GM23338 (cell line): ENCODE measurements at regions not wholly inside any gene's neighbourhood (a gene's known extent, or its start where the extent isn't known, plus 50 kb on each side); places are given as distances from the start of the nearest gene placed in this dataset.
A peak's percentile ranks its signal among the peaks of the same experiment; 100 is the strongest.

Experiments used
- ATAC-seq: fragments of 200-7000 bp; cut with Tn5 transposase; 3 replicates; pipeline ENCODE4 v1.9.1; 2020
- DNase-seq: peaks from one replicate; pipeline ENCODE4 v3.0.0-alpha.2; 2015; ENCODE audit warnings: low spot score
- H2AFZ ChIP-seq: fragments of 200-600 bp; sonication (generic); 2 replicates; pipeline ENCODE4 v1.8.0; 2016; ENCODE audit warnings: antibody characterized with exemption, mild to moderate bottlenecking, moderate library complexity
- H3F3A ChIP-seq: fragments of 200-600 bp; sonication (generic); replicated peaks from 2 replicates; pipeline ENCODE4 v1.8.0; 2017; ENCODE audit warnings: antibody characterized with exemption, mixed run types, low read depth
- H3K27ac ChIP-seq: fragments of 200-600 bp; sonication (generic); 2 replicates; pipeline ENCODE4 v1.6.1; 2016; ENCODE audit warnings: low read depth
- H3K27me3 ChIP-seq: fragments of 200-600 bp; sonication (generic); 2 replicates; pipeline ENCODE4 v1.8.0; 2016; ENCODE audit warnings: mild to moderate bottlenecking, mixed run types, moderate library complexity; ENCODE audit not compliant: insufficient read depth
- H3K36me3 ChIP-seq: fragments of 200-600 bp; sonication (generic); 2 replicates; pipeline ENCODE4 v1.8.0; 2016; ENCODE audit warnings: mild to moderate bottlenecking; ENCODE audit not compliant: insufficient read depth
- H3K4me1 ChIP-seq: fragments of 200-600 bp; sonication (generic); 2 replicates; pipeline ENCODE4 v1.8.0; 2016; ENCODE audit warnings: mild to moderate bottlenecking, moderate library complexity; ENCODE audit not compliant: insufficient read depth
- H3K4me2 ChIP-seq: fragments of 200-600 bp; sonication (generic); 2 replicates; pipeline ENCODE4 v1.7.1; 2017; ENCODE audit warnings: mixed run types
- H3K4me3 ChIP-seq: fragments of 200-600 bp; sonication (generic); 2 replicates; pipeline ENCODE4 v1.6.1; 2016; ENCODE audit warnings: mixed run types
- H3K79me2 ChIP-seq: fragments of 200-600 bp; sonication (generic); replicated peaks from 2 replicates; pipeline ENCODE4 v1.8.0; 2017; ENCODE audit warnings: mild to moderate bottlenecking; ENCODE audit not compliant: insufficient read depth
- H3K9me2 ChIP-seq: fragments of 200-600 bp; sonication (generic); 2 replicates; pipeline ENCODE4 v1.8.0; 2017; ENCODE audit not compliant: insufficient read depth
- H4K20me1 ChIP-seq: fragments of 200-600 bp; sonication (generic); replicated peaks from 2 replicates; pipeline ENCODE4 v1.8.0; 2017; ENCODE audit warnings: mild to moderate bottlenecking; ENCODE audit not compliant: insufficient read depth
- H3K27ac Mint-ChIP-seq: 2 replicates; pipeline ENCODE4 v1.8.0; 2020; ENCODE audit warnings: inconsistent platforms, mild to moderate bottlenecking, moderate library complexity, mixed read lengths
- H3K27me3 Mint-ChIP-seq: 3 replicates; pipeline ENCODE4 v1.8.0; 2022; ENCODE audit warnings: low read depth, mild to moderate bottlenecking, moderate library complexity, mixed read lengths, inconsistent platforms; ENCODE audit not compliant: insufficient read depth, poor library complexity
- H3K36me3 Mint-ChIP-seq: 3 replicates; pipeline ENCODE4 v1.8.0; 2021; ENCODE audit warnings: low read depth, mild to moderate bottlenecking, inconsistent platforms, moderate library complexity, mixed read lengths
- H3K4me1 Mint-ChIP-seq: 3 replicates; pipeline ENCODE4 v1.8.0; 2020; ENCODE audit warnings: mild to moderate bottlenecking, inconsistent platforms, mixed read lengths
- H3K4me3 Mint-ChIP-seq: 3 replicates; pipeline ENCODE4 v1.8.0; 2021; ENCODE audit warnings: moderate library complexity, mild to moderate bottlenecking, inconsistent platforms, mixed read lengths
- H3K9me3 Mint-ChIP-seq: 3 replicates; pipeline ENCODE4 v1.8.0; 2020; ENCODE audit warnings: moderate library complexity, mild to moderate bottlenecking, inconsistent platforms, mixed read lengths
- CREB1 ChIP-seq: fragments of 250-450 bp; sonication (Bioruptor Pico); IDR thresholded peaks from 2 replicates; pipeline ENCODE4 v1.5.0; 2020; ENCODE audit warnings: low read depth, mild to moderate bottlenecking, moderate library complexity
- CTCF ChIP-seq, 2 experiments: fragments of 200-600 bp in 1 of 2; sonication (generic) in 1 of 2; conservative IDR thresholded peaks; 2 replicates each; pipeline versions ENCODE4 v1.5.1 to v1.6.1; 2016 to 2017; ENCODE audit warnings: antibody characterized with exemption in 2 of 2, low read depth in 2 of 2, mild to moderate bottlenecking in 2 of 2, moderate library complexity in 1 of 2
- EZH2phosphoT487 ChIP-seq: fragments of 200-600 bp; sonication (generic); IDR thresholded peaks from one replicate; pipeline ENCODE4 v1.8.1; 2018; ENCODE audit warnings: antibody characterized with exemption; ENCODE audit not compliant: unreplicated experiment
- JUNB ChIP-seq: IDR thresholded peaks from one replicate; pipeline ENCODE4 v1.6.1; 2016; ENCODE audit warnings: antibody characterized with exemption; ENCODE audit not compliant: unreplicated experiment
- NANOG ChIP-seq: IDR thresholded peaks from 2 replicates; pipeline ENCODE4 v1.6.1; 2016; ENCODE audit warnings: antibody characterized with exemption, borderline replicate concordance
- POLR2AphosphoS5 ChIP-seq: IDR thresholded peaks from 2 replicates; pipeline ENCODE4 v1.6.1; 2016; ENCODE audit warnings: antibody characterized with exemption, low read depth
- REST ChIP-seq: IDR thresholded peaks from one replicate; pipeline ENCODE4 v1.6.1; 2018; ENCODE audit warnings: antibody characterized with exemption; ENCODE audit not compliant: unreplicated experiment
- STAT1 ChIP-seq: IDR thresholded peaks from one replicate; pipeline ENCODE4 v1.6.1; 2016; ENCODE audit warnings: antibody characterized with exemption; ENCODE audit not compliant: unreplicated experiment
- TF ChIP-seq, protein P1 (sequence below): IDR thresholded peaks from 2 replicates; pipeline ENCODE4 v1.6.1; 2016; ENCODE audit warnings: antibody characterized with exemption
- TF ChIP-seq, protein P2 (sequence below): fragments of 250-450 bp; sonication (Bioruptor Pico); IDR thresholded peaks from 2 replicates; pipeline ENCODE4 v1.5.0; 2020; ENCODE audit warnings: mild to moderate bottlenecking, moderate library complexity

GRCh38 chr14:49508124-49508523 lies 78.1 kb downstream of the RPS29 start:
- H3K4me3 Mint-ChIP-seq = no peak overlapping the region
- ATAC-seq (no peak), DNase-seq (no peak)
- no peak overlapping the region for H3K27ac ChIP-seq
- no peak overlapping the region for H2AFZ ChIP-seq
- H3K4me2 ChIP-seq = no peak overlapping the region
- no peak overlapping the region for H3K27ac Mint-ChIP-seq
- no peaks in the 10 kb centered on the region for H3K36me3 ChIP-seq
- peaks cover 6% of the 10 kb centered on the region for H3K4me1 Mint-ChIP-seq
- H3F3A ChIP-seq = no peaks in the 10 kb centered on the region
- no peak overlapping the region for H3K4me3 ChIP-seq
- no peaks in the 10 kb centered on the region for H3K79me2 ChIP-seq
- H3K9me2 ChIP-seq = peaks cover 11% of the 10 kb centered on the region; the same call in 1 of the 2 replicates
- H4K20me1 ChIP-seq = no peaks in the 10 kb centered on the region
- peaks cover 2% of the 10 kb centered on the region for H3K27me3 Mint-ChIP-seq
- H3K4me1 ChIP-seq = peaks cover 8% of the 10 kb centered on the region; the same call in 1 of the 2 replicates
- peaks cover 4% of the 10 kb centered on the region; the same call in 1 of the 3 replicates for H3K9me3 Mint-ChIP-seq
- TF ChIP-seq CREB1 (CRISPR knock-in tag) = no peak
- H3K27me3 ChIP-seq = no peaks in the 10 kb centered on the region
- H3K36me3 Mint-ChIP-seq = no peaks in the 10 kb centered on the region

GRCh38 chr14:49506650-49507049 lies 79.5 kb downstream of the RPS29 start:
- peaks cover 4% of the 10 kb centered on the region; the same call in 1 of the 3 replicates for H3K9me3 Mint-ChIP-seq
- H3K4me3 Mint-ChIP-seq = no peak overlapping the region
- Histone ChIP-seq H3K36me3 (no peaks in the 10 kb centered on the region), H3K27ac (no peak overlapping the region), H3K4me2 (no peak overlapping the region), H2AFZ (no peak overlapping the region), H3F3A (no peaks in the 10 kb centered on the region), H3K9me2 (peaks cover 11% of the 10 kb centered on the region; the same call in 1 of the 2 replicates), H3K27me3 (no peaks in the 10 kb centered on the region), H4K20me1 (no peaks in the 10 kb centered on the region), H3K4me3 (no peak overlapping the region), H3K4me1 (peaks cover 8% of the 10 kb centered on the region; the same call in 1 of the 2 replicates), H3K79me2 (no peaks in the 10 kb centered on the region)
- peak; percentile 54 for ATAC-seq
- no peak for DNase-seq
- H3K36me3 Mint-ChIP-seq = no peaks in the 10 kb centered on the region
- H3K4me1 Mint-ChIP-seq = peaks cover 6% of the 10 kb centered on the region
- H3K27me3 Mint-ChIP-seq = peaks cover 2% of the 10 kb centered on the region
- no peak overlapping the region for H3K27ac Mint-ChIP-seq
- TF ChIP-seq NANOG = no peak
- TF ChIP-seq, protein P1, sequence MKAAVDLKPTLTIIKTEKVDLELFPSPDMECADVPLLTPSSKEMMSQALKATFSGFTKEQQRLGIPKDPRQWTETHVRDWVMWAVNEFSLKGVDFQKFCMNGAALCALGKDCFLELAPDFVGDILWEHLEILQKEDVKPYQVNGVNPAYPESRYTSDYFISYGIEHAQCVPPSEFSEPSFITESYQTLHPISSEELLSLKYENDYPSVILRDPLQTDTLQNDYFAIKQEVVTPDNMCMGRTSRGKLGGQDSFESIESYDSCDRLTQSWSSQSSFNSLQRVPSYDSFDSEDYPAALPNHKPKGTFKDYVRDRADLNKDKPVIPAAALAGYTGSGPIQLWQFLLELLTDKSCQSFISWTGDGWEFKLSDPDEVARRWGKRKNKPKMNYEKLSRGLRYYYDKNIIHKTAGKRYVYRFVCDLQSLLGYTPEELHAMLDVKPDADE = no peak
- TF ChIP-seq CREB1 (CRISPR knock-in tag) = no peak
- no peak for TF ChIP-seq STAT1
- no peak for TF ChIP-seq POLR2AphosphoS5
- no peak for TF ChIP-seq JUNB
- TF ChIP-seq REST = no peak
- no peak for TF ChIP-seq CTCF (conservative IDR thresholded peaks at IDR 0.05; ENCODE audit: low read depth in 2 of 2)
- no peak for TF ChIP-seq EZH2phosphoT487
- TF ChIP-seq, protein P2, sequence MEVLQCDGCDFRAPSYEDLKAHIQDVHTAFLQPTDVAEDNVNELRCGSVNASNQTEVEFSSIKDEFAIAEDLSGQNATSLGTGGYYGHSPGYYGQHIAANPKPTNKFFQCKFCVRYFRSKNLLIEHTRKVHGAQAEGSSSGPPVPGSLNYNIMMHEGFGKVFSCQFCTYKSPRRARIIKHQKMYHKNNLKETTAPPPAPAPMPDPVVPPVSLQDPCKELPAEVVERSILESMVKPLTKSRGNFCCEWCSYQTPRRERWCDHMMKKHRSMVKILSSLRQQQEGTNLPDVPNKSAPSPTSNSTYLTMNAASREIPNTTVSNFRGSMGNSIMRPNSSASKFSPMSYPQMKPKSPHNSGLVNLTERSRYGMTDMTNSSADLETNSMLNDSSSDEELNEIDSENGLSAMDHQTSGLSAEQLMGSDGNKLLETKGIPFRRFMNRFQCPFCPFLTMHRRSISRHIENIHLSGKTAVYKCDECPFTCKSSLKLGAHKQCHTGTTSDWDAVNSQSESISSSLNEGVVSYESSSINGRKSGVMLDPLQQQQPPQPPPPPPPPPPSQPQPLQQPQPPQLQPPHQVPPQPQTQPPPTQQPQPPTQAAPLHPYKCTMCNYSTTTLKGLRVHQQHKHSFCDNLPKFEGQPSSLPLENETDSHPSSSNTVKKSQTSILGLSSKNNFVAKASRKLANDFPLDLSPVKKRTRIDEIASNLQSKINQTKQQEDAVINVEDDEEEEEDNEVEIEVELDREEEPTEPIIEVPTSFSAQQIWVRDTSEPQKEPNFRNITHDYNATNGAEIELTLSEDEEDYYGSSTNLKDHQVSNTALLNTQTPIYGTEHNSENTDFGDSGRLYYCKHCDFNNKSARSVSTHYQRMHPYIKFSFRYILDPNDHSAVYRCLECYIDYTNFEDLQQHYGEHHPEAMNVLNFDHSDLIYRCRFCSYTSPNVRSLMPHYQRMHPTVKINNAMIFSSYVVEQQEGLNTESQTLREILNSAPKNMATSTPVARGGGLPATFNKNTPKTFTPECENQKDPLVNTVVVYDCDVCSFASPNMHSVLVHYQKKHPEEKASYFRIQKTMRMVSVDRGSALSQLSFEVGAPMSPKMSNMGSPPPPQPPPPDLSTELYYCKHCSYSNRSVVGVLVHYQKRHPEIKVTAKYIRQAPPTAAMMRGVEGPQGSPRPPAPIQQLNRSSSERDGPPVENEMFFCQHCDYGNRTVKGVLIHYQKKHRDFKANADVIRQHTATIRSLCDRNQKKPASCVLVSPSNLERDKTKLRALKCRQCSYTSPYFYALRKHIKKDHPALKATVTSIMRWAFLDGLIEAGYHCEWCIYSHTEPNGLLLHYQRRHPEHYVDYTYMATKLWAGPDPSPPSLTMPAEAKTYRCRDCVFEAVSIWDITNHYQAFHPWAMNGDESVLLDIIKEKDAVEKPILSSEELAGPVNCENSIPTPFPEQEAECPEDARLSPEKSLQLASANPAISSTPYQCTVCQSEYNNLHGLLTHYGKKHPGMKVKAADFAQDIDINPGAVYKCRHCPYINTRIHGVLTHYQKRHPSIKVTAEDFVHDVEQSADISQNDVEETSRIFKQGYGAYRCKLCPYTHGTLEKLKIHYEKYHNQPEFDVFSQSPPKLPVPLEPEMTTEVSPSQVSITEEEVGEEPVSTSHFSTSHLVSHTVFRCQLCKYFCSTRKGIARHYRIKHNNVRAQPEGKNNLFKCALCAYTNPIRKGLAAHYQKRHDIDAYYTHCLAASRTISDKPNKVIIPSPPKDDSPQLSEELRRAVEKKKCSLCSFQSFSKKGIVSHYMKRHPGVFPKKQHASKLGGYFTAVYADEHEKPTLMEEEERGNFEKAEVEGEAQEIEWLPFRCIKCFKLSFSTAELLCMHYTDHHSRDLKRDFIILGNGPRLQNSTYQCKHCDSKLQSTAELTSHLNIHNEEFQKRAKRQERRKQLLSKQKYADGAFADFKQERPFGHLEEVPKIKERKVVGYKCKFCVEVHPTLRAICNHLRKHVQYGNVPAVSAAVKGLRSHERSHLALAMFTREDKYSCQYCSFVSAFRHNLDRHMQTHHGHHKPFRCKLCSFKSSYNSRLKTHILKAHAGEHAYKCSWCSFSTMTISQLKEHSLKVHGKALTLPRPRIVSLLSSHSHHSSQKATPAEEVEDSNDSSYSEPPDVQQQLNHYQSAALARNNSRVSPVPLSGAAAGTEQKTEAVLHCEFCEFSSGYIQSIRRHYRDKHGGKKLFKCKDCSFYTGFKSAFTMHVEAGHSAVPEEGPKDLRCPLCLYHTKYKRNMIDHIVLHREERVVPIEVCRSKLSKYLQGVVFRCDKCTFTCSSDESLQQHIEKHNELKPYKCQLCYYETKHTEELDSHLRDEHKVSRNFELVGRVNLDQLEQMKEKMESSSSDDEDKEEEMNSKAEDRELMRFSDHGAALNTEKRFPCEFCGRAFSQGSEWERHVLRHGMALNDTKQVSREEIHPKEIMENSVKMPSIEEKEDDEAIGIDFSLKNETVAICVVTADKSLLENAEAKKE (CRISPR knock-in tag) = no peak
